Astrocyte (in vitro differentiated cells and primary cell): ENCODE measurements at regions not wholly inside any gene's neighbourhood (a gene's known extent, or its start where the extent isn't known, plus 50 kb on each side); places are given as distances from the start of the nearest gene placed in this dataset.
"Not testable (repeated sequence)": the region's sequence is repeated elsewhere in the genome, so short reads cannot be mapped to it uniquely, and the experiment has no call there.

ENCODE experiments used
- DNase-seq: peaks from one replicate; pipeline ENCODE4 v3.0.0-alpha.2; 2010; ENCODE audit warnings: low read depth
- FAIRE-seq: peaks from 2 replicates; lab custom pipeline; 2011; peaks lifted over from hg19 to GRCh38; lab: Jason Lieb, UNC
- H2AFZ ChIP-seq: 2 replicates; pipeline ENCODE4 v1.6.0; 2012; ENCODE audit warnings: low read depth, low read length, inconsistent platforms
- H3K27ac ChIP-seq: 2 replicates; pipeline ENCODE4 v1.5.1; 2011; ENCODE audit warnings: low read depth, low read length, inconsistent platforms
- H3K27me3 ChIP-seq: 2 replicates; pipeline ENCODE4 v1.6.0; 2011; ENCODE audit warnings: low read length, inconsistent platforms; ENCODE audit not compliant: insufficient read depth
- H3K36me3 ChIP-seq: 2 replicates; pipeline ENCODE4 v1.5.1; 2011; ENCODE audit warnings: low read length, inconsistent platforms; ENCODE audit not compliant: insufficient read depth
- H3K4me1 ChIP-seq: 2 replicates; pipeline ENCODE4 v1.5.1; 2011; ENCODE audit warnings: low read length, inconsistent platforms; ENCODE audit not compliant: insufficient read depth
- H3K4me2 ChIP-seq: 2 replicates; pipeline ENCODE4 v1.6.0; 2012; ENCODE audit warnings: low read length, inconsistent platforms
- H3K4me3 ChIP-seq: 2 replicates; pipeline ENCODE4 v1.5.1; 2011; ENCODE audit warnings: low read depth, mild to moderate bottlenecking, low read length, inconsistent platforms; ENCODE audit not compliant: insufficient read depth
- H3K79me2 ChIP-seq: 2 replicates; pipeline ENCODE4 v1.6.0; 2012; ENCODE audit warnings: mild to moderate bottlenecking, low read length, inconsistent platforms; ENCODE audit not compliant: insufficient read depth
- H3K9ac ChIP-seq: 2 replicates; pipeline ENCODE4 v1.6.0; 2012; ENCODE audit warnings: mild to moderate bottlenecking, low read length, inconsistent platforms
- H3K9me3 ChIP-seq: 2 replicates; pipeline ENCODE4 v1.5.1; 2012; ENCODE audit warnings: low read depth, mild to moderate bottlenecking, low read length, inconsistent platforms; ENCODE audit not compliant: insufficient read depth
- H4K20me1 ChIP-seq: 2 replicates; pipeline ENCODE4 v1.6.0; 2012; ENCODE audit warnings: low read length, inconsistent platforms; ENCODE audit not compliant: insufficient read depth
- H3K27ac Mint-ChIP-seq: one replicate; pipeline ENCODE4 v1.8.0; 2021; ENCODE audit warnings: mild to moderate bottlenecking, mixed read lengths; ENCODE audit not compliant: unreplicated experiment
- H3K27me3 Mint-ChIP-seq: one replicate; pipeline ENCODE4 v1.8.0; 2021; ENCODE audit warnings: low read depth, mixed read lengths; ENCODE audit not compliant: unreplicated experiment
- H3K36me3 Mint-ChIP-seq: one replicate; pipeline ENCODE4 v1.8.0; 2021; ENCODE audit warnings: low read depth, mixed read lengths; ENCODE audit not compliant: unreplicated experiment
- H3K4me1 Mint-ChIP-seq: one replicate; pipeline ENCODE4 v1.8.0; 2021; ENCODE audit warnings: low read depth, mixed read lengths; ENCODE audit not compliant: unreplicated experiment
- H3K4me3 Mint-ChIP-seq: one replicate; pipeline ENCODE4 v1.8.0; 2021; ENCODE audit warnings: mild to moderate bottlenecking, moderate library complexity, mixed read lengths; ENCODE audit not compliant: unreplicated experiment
- H3K9me3 Mint-ChIP-seq: one replicate; pipeline ENCODE4 v1.8.0; 2021; ENCODE audit warnings: mild to moderate bottlenecking, mixed read lengths; ENCODE audit not compliant: unreplicated experiment
- EZH2 ChIP-seq: IDR thresholded peaks from 2 replicates; pipeline ENCODE4 v1.6.1; 2012; ENCODE audit warnings: mild to moderate bottlenecking, low read length, inconsistent platforms; ENCODE audit not compliant: insufficient read depth
- TF ChIP-seq, protein P1 (sequence below): IDR thresholded peaks from 2 replicates; pipeline ENCODE4 v1.5.1; 2011; ENCODE audit warnings: low read depth, mild to moderate bottlenecking, inconsistent platforms, low read length, moderate library complexity; ENCODE audit not compliant: insufficient read depth

- FAIRE-seq: no peak
- Histone ChIP-seq H3K27ac (no peak overlapping the region), H3K36me3 (no peaks in the 10 kb centered on the region), H3K27me3 (peaks cover 13% of the 10 kb centered on the region), H4K20me1 (no peaks in the 10 kb centered on the region), H2AFZ (no peak overlapping the region), H3K9me3 (no peaks in the 10 kb centered on the region), H3K79me2 (no peaks in the 10 kb centered on the region), H3K9ac (no peak overlapping the region), H3K4me1 (no peaks in the 10 kb centered on the region), H3K4me3 (no peak overlapping the region), H3K4me2 (no peak overlapping the region)
- Mint-ChIP-seq H3K4me3 (no peak overlapping the region), H3K27ac (no peak overlapping the region), H3K36me3 (no peaks in the 10 kb centered on the region), H3K4me1 (no peaks in the 10 kb centered on the region), H3K9me3 (no peaks in the 10 kb centered on the region), H3K27me3 (peaks cover 51% of the 10 kb centered on the region)
- DNase-seq: no peak
- TF ChIP-seq EZH2: no peak
- TF ChIP-seq, protein P1, sequence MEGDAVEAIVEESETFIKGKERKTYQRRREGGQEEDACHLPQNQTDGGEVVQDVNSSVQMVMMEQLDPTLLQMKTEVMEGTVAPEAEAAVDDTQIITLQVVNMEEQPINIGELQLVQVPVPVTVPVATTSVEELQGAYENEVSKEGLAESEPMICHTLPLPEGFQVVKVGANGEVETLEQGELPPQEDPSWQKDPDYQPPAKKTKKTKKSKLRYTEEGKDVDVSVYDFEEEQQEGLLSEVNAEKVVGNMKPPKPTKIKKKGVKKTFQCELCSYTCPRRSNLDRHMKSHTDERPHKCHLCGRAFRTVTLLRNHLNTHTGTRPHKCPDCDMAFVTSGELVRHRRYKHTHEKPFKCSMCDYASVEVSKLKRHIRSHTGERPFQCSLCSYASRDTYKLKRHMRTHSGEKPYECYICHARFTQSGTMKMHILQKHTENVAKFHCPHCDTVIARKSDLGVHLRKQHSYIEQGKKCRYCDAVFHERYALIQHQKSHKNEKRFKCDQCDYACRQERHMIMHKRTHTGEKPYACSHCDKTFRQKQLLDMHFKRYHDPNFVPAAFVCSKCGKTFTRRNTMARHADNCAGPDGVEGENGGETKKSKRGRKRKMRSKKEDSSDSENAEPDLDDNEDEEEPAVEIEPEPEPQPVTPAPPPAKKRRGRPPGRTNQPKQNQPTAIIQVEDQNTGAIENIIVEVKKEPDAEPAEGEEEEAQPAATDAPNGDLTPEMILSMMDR: no peak
Measured at GRCh38 chr20:56736285-56736857, 107.3 kb downstream of the TFAP2C start.

DNA sequence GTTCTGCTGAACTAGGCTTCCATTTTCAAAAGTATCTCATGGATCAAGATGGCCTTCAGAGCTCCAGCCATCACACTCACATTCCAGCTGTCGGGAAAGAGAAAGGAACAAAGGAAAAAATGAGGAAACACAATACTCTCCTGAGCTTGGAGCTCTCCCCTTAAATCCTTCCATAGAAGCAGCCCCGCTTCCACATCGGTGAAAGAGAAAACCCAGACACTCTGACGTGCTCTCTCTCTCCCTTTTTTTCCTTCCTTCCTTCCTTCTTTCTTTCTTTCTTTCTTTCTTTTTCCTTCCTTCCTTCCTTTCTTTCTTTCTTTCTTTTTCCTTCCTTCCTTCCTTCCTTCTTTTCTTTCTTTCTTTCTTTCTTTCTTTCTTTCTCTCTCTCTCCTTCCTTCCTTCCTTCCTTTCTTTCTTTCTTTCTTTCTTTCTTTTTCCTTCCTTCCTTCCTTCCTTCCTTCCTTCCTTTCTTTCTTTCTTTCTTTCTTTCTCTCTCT lies 115.3 kb downstream of the TFAP2C start:
- not testable (repeated sequence) for H4K20me1 ChIP-seq, H3K9me3 Mint-ChIP-seq, H3K9me3 ChIP-seq, H3K27ac Mint-ChIP-seq, H3K9ac ChIP-seq, H3K27ac ChIP-seq, H3K79me2 ChIP-seq, H3K4me3 Mint-ChIP-seq, H3K36me3 Mint-ChIP-seq, FAIRE-seq, H2AFZ ChIP-seq, H3K4me3 ChIP-seq, H3K4me2 ChIP-seq, H3K27me3 ChIP-seq, DNase-seq, H3K4me1 Mint-ChIP-seq, H3K4me1 ChIP-seq, H3K36me3 ChIP-seq
- peaks cover 26% of the 10 kb centered on the region for H3K27me3 Mint-ChIP-seq

DNA sequence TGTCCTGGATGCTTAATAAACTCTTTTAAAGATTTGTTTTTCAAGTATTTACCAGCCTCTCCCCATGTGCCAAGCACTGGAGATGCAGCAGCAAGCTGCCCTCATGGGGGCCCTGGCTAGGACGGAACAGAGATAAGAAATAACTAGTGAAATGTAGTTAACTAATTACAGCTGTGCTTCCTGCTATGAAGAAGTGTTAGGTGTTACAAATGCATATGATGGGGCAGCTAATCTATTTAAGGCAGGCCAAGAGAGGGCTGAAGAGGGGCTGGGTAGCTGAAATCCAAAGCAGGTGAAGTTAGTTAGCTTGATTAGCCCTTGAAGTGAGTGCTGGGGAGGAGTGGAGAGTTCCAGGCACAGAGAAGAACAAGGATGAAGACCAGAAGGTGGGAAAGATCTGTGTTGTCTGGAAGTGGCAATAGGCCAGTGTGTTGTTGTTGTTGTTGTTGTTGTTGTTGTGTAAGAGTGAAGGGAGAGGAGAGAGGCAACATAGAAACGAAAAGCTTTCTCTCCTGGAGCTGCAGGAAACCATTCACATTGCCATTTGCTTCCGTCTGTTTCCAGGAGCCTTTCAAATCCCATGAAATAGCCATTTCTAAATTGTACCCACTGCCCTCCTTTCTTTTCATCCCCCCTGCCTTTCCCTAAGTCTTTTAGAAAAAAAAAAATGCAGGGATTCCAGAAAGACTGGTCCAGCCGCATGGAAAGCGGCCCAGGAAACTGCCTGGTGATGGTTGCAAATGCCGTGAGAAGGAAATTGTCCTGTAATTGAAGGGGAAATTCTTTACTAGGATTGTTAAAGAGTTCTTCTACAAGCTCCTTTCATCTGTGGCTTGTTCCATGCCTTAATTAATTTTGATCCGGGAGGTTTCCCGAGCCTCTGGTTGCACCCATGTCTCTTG lies 119.6 kb downstream of the TFAP2C start:
- peaks cover 5% of the 10 kb centered on the region for H3K4me1 Mint-ChIP-seq
- no peak for TF ChIP-seq EZH2
- TF ChIP-seq, protein P1: no peak
- DNase-seq (no peak), FAIRE-seq (no peak)
- no peak overlapping the region for H3K27ac Mint-ChIP-seq
- H3K9me3 Mint-ChIP-seq: peaks cover 5% of the 10 kb centered on the region
- Histone ChIP-seq H3K4me2 (no peak overlapping the region), H3K36me3 (no peaks in the 10 kb centered on the region), H3K4me1 (no peaks in the 10 kb centered on the region), H3K79me2 (no peaks in the 10 kb centered on the region), H3K9me3 (peaks cover 3% of the 10 kb centered on the region), H3K27ac (no peak overlapping the region), H3K9ac (no peak overlapping the region), H2AFZ (no peak overlapping the region), H4K20me1 (no peaks in the 10 kb centered on the region), H3K4me3 (no peak overlapping the region), H3K27me3 (peaks cover 25% of the 10 kb centered on the region)
- H3K4me3 Mint-ChIP-seq: no peak overlapping the region
- H3K36me3 Mint-ChIP-seq: no peaks in the 10 kb centered on the region
- peaks cover 33% of the 10 kb centered on the region for H3K27me3 Mint-ChIP-seq
